Fibroblast of skin of back (primary cell): ENCODE measurements at regions not wholly inside any gene's neighbourhood (a gene's known extent, or its start where the extent isn't known, plus 50 kb on each side); places are given as distances from the start of the nearest gene placed in this dataset.
"Not testable (repeated sequence)": the region's sequence is repeated elsewhere in the genome, so short reads cannot be mapped to it uniquely, and the experiment has no call there.

ENCODE experiments used
- DNase-seq: peaks from one replicate; pipeline ENCODE4 v3.0.0-alpha.2; 2013

DNA sequence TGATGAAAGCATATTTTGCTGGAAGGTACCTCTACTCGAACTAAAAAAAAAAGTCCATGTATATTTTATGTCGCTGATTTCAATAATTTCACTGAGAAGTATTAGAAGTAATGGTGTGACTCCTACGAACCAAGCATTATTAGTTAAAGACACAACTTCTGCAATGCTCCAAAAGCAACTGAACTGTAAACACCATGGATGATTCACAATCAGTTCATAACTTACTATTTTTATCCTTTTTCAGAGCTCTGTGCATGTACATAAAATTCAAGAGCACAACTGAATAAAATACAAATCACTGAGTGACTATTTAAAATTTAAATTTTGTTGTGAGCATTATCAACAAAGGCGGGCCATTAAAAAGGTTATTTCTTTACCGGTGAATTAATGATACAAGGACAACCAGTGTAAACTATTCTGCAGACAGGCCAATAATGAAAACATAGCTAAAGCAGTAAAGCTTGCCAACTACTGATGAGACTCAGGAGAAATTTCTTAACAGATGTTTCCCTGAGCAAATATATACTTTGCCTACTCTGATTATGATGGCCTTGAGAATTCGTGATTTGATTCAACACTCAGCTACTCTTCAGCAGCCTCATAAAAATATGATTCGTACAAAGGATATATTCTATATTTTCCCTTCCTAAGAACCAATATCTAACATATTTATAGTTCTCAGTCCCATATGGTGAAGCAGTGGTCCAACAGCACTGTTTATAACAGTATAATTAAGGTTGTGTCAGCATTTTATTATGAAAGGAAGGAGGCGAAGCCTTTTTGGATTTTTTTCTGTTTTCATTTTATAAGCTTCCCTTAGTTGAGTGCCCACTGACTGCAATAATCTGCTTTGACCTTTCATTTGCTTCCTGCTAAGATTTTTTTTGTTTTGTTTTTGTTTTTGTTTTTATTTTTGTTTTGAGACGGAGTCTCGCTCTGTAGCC lies 62.8 kb upstream of the NEIL3 start:
- peak; percentile 39 for DNase-seq

DNA sequence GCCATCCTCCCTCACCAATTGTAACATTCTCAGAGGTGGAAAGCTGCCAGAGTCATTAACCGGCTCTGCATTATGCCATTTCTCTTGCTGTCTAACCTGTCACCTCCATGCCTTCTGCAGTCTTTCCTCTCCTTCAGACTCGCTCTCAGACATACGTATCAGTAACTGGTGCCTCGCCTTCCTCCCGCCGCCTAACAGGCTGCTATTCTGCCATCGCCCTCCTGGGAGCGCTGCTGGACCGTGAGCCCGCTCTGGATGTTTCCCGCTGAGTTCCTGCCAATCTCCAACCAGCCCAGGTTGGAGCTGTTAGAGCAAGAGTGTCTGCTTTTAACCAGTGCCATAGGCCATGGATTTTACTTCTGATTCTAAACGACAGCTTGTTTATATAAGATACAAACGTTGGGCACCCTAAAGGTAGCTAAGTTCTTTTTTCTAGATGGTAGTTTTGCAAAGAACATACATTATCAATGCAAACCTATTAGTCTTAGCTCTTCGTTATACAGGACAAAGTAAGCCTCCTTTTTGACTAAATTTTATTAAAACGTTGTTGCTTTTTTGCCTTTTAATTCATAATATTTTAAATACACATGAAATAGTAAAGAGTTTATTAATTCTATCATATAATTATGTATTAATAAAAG lies 59.5 kb upstream of the NEIL3 start:
- DNase-seq, result peak; percentile 54

DNA sequence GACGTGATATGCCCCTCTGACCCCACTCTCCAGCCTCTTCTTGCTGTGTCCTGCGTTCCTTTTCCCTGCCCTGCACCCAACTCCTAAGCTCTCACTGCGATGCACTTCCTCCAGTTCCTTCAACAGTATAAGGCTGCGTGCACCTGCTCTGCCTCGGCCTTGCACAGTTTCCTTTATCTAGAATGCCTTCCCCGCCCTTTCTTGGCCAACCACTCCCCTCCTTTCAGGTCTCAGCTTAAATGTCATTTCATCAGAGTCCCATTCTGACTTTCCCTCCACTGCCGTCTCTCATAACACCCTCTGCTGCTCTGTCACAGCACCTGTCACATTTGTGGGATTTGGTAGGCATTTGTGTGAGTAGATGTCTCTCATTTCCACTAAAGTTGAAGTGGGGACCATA lies 58.4 kb upstream of the NEIL3 start:
- DNase-seq, result no peak

DNA sequence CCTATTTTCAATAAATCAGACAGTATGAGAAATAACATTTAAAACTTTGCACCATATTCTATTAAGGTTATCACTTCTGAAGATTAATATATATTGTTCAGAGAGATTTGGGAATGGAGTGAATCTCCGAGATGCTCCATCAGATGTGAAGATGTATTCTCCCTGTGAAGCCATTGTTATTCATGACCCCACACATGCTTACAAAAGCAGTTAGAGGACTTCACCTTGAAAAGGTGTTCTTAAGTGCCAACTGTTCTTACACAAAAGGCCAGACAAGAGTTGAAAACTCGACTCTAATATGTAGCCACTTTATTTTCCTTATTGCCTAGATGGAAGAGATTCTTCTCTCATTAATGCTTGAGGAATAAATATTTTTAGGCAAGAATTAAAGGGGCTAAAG lies 54.3 kb upstream of the NEIL3 start:
- DNase-seq, result no peak

DNA sequence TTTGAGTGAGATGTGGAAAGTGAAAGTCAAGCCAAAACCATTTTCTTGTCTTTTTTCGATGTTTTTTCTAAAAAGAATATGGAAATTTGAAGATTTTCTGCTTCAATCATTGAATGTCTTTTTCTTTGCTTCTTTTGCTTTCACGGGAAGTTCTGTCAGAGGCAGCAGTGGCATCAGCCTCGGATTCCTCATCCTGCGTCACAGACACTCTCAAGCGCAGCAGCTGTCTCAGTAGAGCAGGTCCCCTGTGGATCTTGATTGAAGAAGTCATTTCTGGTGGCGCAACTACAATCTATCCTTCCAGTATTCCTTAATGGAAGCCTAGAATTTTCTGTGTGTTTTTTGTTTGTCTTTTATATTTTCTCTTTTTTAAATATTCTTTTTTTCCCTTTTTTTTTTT lies 52.7 kb upstream of the NEIL3 start:
- DNase-seq, result no peak

DNA sequence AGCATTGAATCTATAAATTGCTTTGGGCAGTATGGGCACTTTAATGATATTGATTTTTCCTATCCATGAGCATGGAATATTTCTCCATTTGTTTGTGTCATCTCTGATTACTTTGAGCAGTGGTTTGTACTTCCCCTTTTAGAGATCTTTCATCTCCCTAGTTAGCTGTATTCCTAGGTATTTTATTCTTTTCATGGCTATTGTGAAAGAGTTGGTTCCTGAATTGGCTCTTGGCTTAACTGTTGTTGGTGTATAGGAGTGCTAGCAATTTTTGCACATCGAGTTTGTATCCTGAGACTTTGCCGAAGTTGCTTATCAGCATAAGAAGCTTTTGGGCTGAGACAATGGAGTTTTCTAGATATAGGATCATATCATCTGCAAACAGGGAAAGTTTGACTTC lies 50.2 kb upstream of the NEIL3 start:
- DNase-seq, result not testable (repeated sequence)
